ENCODE measurements at regions not wholly inside any gene's neighbourhood (a gene's known extent, or its start where the extent isn't known, plus 50 kb on each side); places are given as distances from the start of the nearest gene placed in this dataset.

- CTCF ChIA-PET, result no interaction called here
These were observed 1934.3 kb downstream of the SUCLG1 start for GRCh38 chr2:82524826-82525225.

DNA sequence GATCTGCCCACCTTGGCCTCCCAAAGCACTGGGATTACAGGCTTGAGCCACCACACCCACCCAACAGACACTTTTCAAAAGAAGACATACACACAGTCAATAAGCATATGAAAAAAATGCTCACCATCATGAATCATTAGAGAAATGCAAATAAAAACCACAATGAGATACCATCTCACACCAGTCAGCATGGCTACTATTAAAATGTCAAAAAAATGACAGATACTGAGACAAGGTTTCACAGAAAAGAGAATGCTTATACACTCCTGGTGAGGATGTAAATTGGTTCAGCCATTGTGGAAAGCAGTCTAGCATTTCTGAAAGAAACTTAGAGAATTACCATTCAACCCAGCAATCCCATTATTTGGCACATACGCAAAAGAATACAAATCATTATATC is 1947.2 kb downstream of the SUCLG1 start:
- ChIA-PET CTCF (no interaction called here), POLR2A (no interaction called here)
- no peak overlapping the region for H3K4me3 ChIP-seq (ENCODE audit: low read depth, low read length)
- H3K36me3 ChIP-seq (ENCODE audit: control insufficient read depth in 2 of 2, insufficient read depth in 1 of 2, low read length in 2 of 2), result no peaks in the 10 kb centered on the region
- no peak overlapping the region for H3K27ac ChIP-seq (ENCODE audit: extremely low read depth, low read depth, low read length)
- H3K4me1 ChIP-seq (ENCODE audit: control insufficient read depth, insufficient read depth, low read length), result no peaks in the 10 kb centered on the region
- no peaks in the 10 kb centered on the region for H3K9me3 ChIP-seq (ENCODE audit: control insufficient read depth, insufficient read depth, low read depth, low read length)
- TF ChIP-seq ZNF18 (tag by site-specific recombination; IDR thresholded peaks at IDR 0.05), result no peak
- no peak for TF ChIP-seq ZNF148 (tag by site-specific recombination; IDR thresholded peaks at IDR 0.05; ENCODE audit: borderline replicate concordance)
- TF ChIP-seq KLF9 (tag by site-specific recombination; IDR thresholded peaks at IDR 0.05; ENCODE audit: low read depth), result no peak
- TF ChIP-seq ZNF2 (tag by site-specific recombination; IDR thresholded peaks at IDR 0.05), result no peak
- TF ChIP-seq ZNF146 (tag by site-specific recombination; IDR thresholded peaks at IDR 0.05), result no peak
- TF ChIP-seq ZNF548 (tag by site-specific recombination; IDR thresholded peaks at IDR 0.05), result no peak
- no peak for TF ChIP-seq SALL2 (tag by site-specific recombination; IDR thresholded peaks at IDR 0.05; ENCODE audit: borderline replicate concordance)
- TF ChIP-seq ZNF280C (tag by site-specific recombination; IDR thresholded peaks at IDR 0.05), result no peak
- TF ChIP-seq, protein P1, sequence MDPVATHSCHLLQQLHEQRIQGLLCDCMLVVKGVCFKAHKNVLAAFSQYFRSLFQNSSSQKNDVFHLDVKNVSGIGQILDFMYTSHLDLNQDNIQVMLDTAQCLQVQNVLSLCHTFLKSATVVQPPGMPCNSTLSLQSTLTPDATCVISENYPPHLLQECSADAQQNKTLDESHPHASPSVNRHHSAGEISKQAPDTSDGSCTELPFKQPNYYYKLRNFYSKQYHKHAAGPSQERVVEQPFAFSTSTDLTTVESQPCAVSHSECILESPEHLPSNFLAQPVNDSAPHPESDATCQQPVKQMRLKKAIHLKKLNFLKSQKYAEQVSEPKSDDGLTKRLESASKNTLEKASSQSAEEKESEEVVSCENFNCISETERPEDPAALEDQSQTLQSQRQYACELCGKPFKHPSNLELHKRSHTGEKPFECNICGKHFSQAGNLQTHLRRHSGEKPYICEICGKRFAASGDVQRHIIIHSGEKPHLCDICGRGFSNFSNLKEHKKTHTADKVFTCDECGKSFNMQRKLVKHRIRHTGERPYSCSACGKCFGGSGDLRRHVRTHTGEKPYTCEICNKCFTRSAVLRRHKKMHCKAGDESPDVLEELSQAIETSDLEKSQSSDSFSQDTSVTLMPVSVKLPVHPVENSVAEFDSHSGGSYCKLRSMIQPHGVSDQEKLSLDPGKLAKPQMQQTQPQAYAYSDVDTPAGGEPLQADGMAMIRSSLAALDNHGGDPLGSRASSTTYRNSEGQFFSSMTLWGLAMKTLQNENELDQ (tag by site-specific recombination; IDR thresholded peaks at IDR 0.05; ENCODE audit: low read depth), result no peak
- no peak for TF ChIP-seq ZNF777 (tag by site-specific recombination; IDR thresholded peaks at IDR 0.05; ENCODE audit: borderline replicate concordance)

More at GRCh38 chr2:82524826-82525225, 1934.3 kb downstream of the SUCLG1 start:
- Histone ChIP-seq H3K9me3 (ENCODE audit: control insufficient read depth, insufficient read depth, low read depth, low read length) (no peaks in the 10 kb centered on the region), H3K27ac (ENCODE audit: extremely low read depth, low read depth, low read length) (no peak overlapping the region), H3K36me3 (ENCODE audit: control insufficient read depth in 2 of 2, insufficient read depth in 1 of 2, low read length in 2 of 2) (no peaks in the 10 kb centered on the region), H3K4me3 (ENCODE audit: low read depth, low read length) (no peak overlapping the region), H3K4me1 (ENCODE audit: control insufficient read depth, insufficient read depth, low read length) (no peaks in the 10 kb centered on the region)
- POLR2A ChIA-PET, result no interaction called here
- no peak for TF ChIP-seq RBAK (tag by site-specific recombination; IDR thresholded peaks at IDR 0.05)
- no peak for TF ChIP-seq PRDM2 (tag by site-specific recombination; IDR thresholded peaks at IDR 0.05; ENCODE audit: borderline replicate concordance)

Measured in HEK293 (cell line).